ENCODE measurements at regions not wholly inside any gene's neighbourhood (a gene's known extent, or its start where the extent isn't known, plus 50 kb on each side); places are given as distances from the start of the nearest gene placed in this dataset.
"Not testable (repeated sequence)": the region's sequence is repeated elsewhere in the genome, so short reads cannot be mapped to it uniquely, and the experiment has no call there.

DNA sequence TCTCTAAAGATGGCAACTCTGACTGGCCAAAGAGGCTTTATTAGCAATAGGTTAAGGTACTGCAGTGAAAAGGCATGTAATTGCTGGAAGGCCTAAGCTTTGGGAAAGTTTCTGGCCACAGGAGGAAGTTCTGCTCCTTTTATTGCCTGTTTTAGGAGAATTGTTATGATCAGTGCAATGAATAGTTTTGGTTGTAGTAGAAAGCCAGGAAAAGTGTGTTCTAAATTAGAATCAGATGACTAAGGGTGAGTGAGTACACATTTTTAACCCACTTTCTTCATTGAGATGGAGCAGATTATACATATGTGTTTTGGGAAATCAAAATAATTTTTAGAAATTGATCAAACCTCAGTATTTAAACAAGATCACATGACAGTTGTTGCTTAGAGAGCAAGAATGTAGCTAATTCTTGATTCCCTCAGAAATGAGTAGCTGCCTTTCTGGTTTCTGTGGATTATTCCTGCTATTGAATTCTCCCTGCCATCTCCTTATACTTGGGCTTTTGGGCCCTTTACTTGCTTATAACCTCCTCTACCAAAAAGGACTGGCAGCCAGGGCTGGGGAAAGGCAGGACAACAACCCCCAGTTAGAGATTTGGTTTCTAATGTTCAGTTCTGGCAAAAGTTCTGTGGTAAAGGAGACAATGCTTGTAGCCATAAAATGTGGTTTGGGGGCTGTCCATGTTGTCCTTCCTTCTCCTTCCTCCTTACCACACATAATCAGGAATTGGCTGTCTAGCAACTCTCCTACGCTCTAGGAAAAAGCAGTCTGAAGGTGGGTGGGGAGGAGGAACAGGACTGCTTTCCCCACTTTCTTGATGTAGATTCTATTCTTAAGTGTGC is 217.1 kb downstream of the SLC38A4 start:
- DNase-seq (ENCODE audit: insufficient read length, low spot score) (no peak), FAIRE-seq (no peak)
- no peak for TF ChIP-seq SPI1 (IDR thresholded peaks at IDR 0.05; ENCODE audit: low read depth, low read length)
- TF ChIP-seq POLR2AphosphoS5 (IDR thresholded peaks at IDR 0.05; ENCODE audit: low read depth, low read length): no peak
- no peak for TF ChIP-seq POU2F2 (IDR thresholded peaks at IDR 0.05; ENCODE audit: low read depth, low read length)
- no peak for TF ChIP-seq TAF1 (IDR thresholded peaks at IDR 0.05; ENCODE audit: low read depth, low read length)
- no peak for TF ChIP-seq PAX5 (IDR thresholded peaks at IDR 0.05; ENCODE audit: insufficient read depth, low read length, severe bottlenecking)
- no peak for TF ChIP-seq POLR2A (IDR thresholded peaks at IDR 0.05; ENCODE audit: low read depth, low read length)

- DNase-seq (ENCODE audit: insufficient read length, low spot score): no peak
- TF ChIP-seq SPI1 (IDR thresholded peaks at IDR 0.05; ENCODE audit: low read depth, low read length) (no peak), POLR2A (IDR thresholded peaks at IDR 0.05; ENCODE audit: low read depth, low read length) (no peak)
- FAIRE-seq: no peak
Observed at GRCh38 chr12:46604684-46605083, 221.1 kb downstream of the SLC38A4 start.

DNA sequence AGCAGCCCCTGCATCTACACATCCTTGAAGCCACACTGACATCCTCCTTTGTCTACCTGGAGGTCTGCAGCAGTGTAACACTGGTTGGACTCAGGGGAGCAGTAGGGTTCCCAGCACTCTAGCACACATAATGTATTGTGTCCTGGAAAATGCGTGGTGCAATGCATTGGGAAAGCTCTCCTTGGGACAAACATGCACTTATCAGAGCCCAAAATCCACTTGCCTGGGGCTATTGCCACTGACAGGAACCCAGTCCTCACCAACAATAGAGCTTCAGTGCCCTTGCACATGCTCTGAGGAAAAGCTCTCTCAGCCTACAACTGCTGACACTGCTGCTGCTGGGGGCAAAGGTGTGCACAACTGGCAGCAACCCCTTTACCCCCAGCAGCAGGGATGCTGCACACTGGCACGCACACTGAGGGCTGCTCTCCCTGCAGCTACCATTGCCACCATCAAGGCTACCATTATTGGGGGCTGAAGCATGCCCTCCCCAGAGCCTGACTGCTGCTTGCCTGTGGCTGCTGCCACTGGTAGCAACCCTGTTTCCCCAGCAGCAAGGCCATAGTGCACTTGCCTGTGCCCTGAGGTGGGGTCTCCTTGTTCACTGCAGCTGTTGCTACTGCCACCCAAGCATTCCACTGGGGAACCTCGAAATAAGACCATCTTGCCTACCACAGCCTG is 221.9 kb downstream of the SLC38A4 start:
- DNase-seq (ENCODE audit: insufficient read length, low spot score) (no peak), FAIRE-seq (no peak)
- TF ChIP-seq PAX5 (IDR thresholded peaks at IDR 0.05; ENCODE audit: insufficient read depth, low read length, severe bottlenecking) (no peak), POLR2A (IDR thresholded peaks at IDR 0.05; ENCODE audit: low read depth, low read length) (no peak), POU2F2 (IDR thresholded peaks at IDR 0.05; ENCODE audit: low read depth, low read length) (no peak), POLR2AphosphoS5 (IDR thresholded peaks at IDR 0.05; ENCODE audit: low read depth, low read length) (no peak), TAF1 (IDR thresholded peaks at IDR 0.05; ENCODE audit: low read depth, low read length) (no peak)

GRCh38 chr12:46602474-46602873 is 223.3 kb downstream of the SLC38A4 start:
- TF ChIP-seq POU2F2 (IDR thresholded peaks at IDR 0.05; ENCODE audit: low read depth, low read length) (no peak), POLR2AphosphoS5 (IDR thresholded peaks at IDR 0.05; ENCODE audit: low read depth, low read length) (no peak), POLR2A (IDR thresholded peaks at IDR 0.05; ENCODE audit: low read depth, low read length) (no peak), TAF1 (IDR thresholded peaks at IDR 0.05; ENCODE audit: low read depth, low read length) (no peak), SPI1 (IDR thresholded peaks at IDR 0.05; ENCODE audit: low read depth, low read length) (no peak), PAX5 (IDR thresholded peaks at IDR 0.05; ENCODE audit: insufficient read depth, low read length, severe bottlenecking) (no peak)
- no peak for FAIRE-seq
- DNase-seq (ENCODE audit: insufficient read length, low spot score): no peak

DNA sequence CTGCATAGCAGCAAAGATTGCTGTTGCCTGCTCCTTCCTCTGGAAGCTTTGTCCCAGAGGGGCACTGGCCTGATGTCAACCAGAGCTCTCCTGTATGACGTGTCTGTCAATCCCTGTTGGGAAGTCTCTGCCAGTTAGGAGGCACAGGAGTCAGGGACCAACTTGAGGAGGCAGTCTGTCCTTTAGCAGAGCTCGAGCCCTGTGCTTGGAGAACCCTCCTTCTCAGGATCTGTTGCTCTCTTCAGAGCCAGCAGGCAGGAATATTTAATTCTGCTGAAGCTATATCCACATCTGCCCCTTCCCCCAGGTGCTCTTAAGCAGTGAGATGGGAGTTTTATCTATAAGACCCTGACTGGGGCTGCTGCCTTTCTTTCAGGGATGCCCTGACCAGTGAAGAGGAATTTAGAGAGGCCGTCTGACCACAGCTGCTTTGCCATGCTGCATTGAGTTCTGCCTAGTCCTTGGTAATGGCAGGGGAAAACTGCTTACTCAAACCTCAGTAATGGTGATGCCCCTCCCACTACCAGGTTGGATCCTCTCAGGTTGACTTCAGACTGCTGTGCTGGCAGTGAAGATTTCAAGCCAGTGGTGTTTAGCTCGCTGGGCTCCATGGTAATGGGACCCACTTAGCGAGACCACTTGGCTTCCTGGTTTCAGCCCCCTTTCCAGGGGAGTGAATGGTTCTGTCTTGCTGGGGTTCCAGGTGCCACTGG is 218.6 kb upstream of the SLC38A2 start:
- no peak for DNase-seq (ENCODE audit: insufficient read length, low spot score)
- FAIRE-seq: no peak
- no peak for TF ChIP-seq SPI1 (IDR thresholded peaks at IDR 0.05; ENCODE audit: low read depth, low read length)
- no peak for TF ChIP-seq POU2F2 (IDR thresholded peaks at IDR 0.05; ENCODE audit: low read depth, low read length)
- TF ChIP-seq TAF1 (IDR thresholded peaks at IDR 0.05; ENCODE audit: low read depth, low read length): no peak
- no peak for TF ChIP-seq POLR2A (IDR thresholded peaks at IDR 0.05; ENCODE audit: low read depth, low read length)
- no peak for TF ChIP-seq PAX5 (IDR thresholded peaks at IDR 0.05; ENCODE audit: insufficient read depth, low read length, severe bottlenecking)
- TF ChIP-seq POLR2AphosphoS5 (IDR thresholded peaks at IDR 0.05; ENCODE audit: low read depth, low read length): no peak

- DNase-seq (ENCODE audit: insufficient read length, low spot score) (no peak), FAIRE-seq (no peak)
Observed at GRCh38 chr12:46585854-46586621, 213.5 kb upstream of the SLC38A2 start.

DNA sequence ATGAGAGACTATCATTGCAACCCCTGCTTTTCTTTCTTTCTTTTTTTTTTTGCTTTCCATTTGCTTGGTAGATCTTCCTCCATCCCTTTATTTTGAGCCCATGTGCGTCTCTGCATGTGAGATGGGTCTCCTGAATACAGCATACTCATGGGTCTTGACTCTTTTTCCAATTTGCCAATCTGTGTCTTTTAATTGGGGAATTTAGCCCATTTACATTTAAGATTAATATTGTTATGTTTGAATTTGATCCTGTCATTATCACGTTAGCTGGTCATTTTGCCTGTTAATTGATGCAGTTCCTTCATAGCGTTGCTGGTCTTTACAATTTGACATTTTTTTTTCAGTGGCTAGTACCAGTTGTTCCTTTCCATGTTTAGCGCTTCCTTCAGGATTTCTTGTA is 211.5 kb upstream of the SLC38A2 start:
- DNase-seq (ENCODE audit: insufficient read length, low spot score); FAIRE-seq: not testable (repeated sequence)

More at GRCh38 chr12:46585854-46586621, 213.5 kb upstream of the SLC38A2 start:
- TF ChIP-seq TAF1 (IDR thresholded peaks at IDR 0.05; ENCODE audit: low read depth, low read length) (no peak), SPI1 (IDR thresholded peaks at IDR 0.05; ENCODE audit: low read depth, low read length) (no peak), POLR2AphosphoS5 (IDR thresholded peaks at IDR 0.05; ENCODE audit: low read depth, low read length) (no peak), PAX5 (IDR thresholded peaks at IDR 0.05; ENCODE audit: insufficient read depth, low read length, severe bottlenecking) (no peak), POLR2A (IDR thresholded peaks at IDR 0.05; ENCODE audit: low read depth, low read length) (no peak), POU2F2 (IDR thresholded peaks at IDR 0.05; ENCODE audit: low read depth, low read length) (no peak)

DNA sequence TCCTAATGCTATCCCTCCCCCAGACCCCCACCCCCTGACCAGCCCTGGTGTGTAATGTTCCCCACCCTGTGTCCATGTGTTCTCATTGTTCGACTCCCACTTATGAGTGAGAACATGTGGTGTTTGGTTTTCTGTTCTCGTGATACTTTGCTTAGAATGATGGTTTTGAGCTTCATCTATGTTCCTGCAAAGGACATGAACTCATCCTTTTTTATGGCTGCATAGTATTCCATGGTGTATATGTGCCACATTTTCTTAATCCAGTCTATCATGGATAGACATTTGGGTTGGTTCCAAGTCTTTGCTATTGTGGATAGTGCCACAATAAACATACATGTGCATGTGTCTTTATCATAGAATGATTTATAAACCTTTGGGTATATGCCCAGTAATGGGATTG is 209.4 kb upstream of the SLC38A2 start:
- FAIRE-seq; DNase-seq (ENCODE audit: insufficient read length, low spot score): not testable (repeated sequence)

DNA sequence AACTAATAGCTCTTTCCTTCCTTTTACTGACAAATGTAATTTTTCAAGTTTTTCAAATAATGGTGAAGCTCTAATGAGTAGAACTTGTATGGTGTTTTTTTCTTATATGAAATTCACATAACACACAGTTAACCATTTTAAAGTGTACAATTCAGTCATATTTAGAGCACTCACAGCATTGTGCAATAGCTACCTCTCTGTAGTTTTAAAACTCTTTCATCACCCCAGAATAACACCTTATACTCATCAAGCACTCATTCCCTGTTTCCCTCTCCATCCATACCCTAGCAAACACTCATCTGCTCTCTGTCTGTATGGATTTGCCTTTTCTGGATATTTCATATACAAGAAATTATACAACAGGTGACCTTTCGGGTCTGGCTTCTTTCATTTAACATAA is 207.9 kb upstream of the SLC38A2 start:
- FAIRE-seq (no peak), DNase-seq (ENCODE audit: insufficient read length, low spot score) (no peak)
- TF ChIP-seq POLR2A (IDR thresholded peaks at IDR 0.05; ENCODE audit: low read depth, low read length) (no peak), POLR2AphosphoS5 (IDR thresholded peaks at IDR 0.05; ENCODE audit: low read depth, low read length) (no peak), SPI1 (IDR thresholded peaks at IDR 0.05; ENCODE audit: low read depth, low read length) (no peak), POU2F2 (IDR thresholded peaks at IDR 0.05; ENCODE audit: low read depth, low read length) (no peak), PAX5 (IDR thresholded peaks at IDR 0.05; ENCODE audit: insufficient read depth, low read length, severe bottlenecking) (no peak), TAF1 (IDR thresholded peaks at IDR 0.05; ENCODE audit: low read depth, low read length) (no peak)

Measured in GM12891 (cell line).